ENCODE measurements at regions not wholly inside any gene's neighbourhood (a gene's known extent, or its start where the extent isn't known, plus 50 kb on each side); places are given as distances from the start of the nearest gene placed in this dataset.

- TF ChIP-seq CTCF (IDR thresholded peaks at IDR 0.05) (no peak), POLR2A (IDR thresholded peaks at IDR 0.05; ENCODE audit: low read depth) (no peak), POLR2AphosphoS5 (IDR thresholded peaks at IDR 0.05) (no peak)
Observed at GRCh38 chr12:126967152-126967551, 1299.8 kb upstream of the TMEM132C start.
